Fibroblast of lung (primary cell): ENCODE measurements at regions not wholly inside any gene's neighbourhood (a gene's known extent, or its start where the extent isn't known, plus 50 kb on each side); places are given as distances from the start of the nearest gene placed in this dataset.

Experiments
- EZH2 ChIP-seq: IDR thresholded peaks from 2 replicates; pipeline ENCODE4 v1.5.1; 2012; ENCODE audit warnings: low read length, control low read depth, mild to moderate bottlenecking; ENCODE audit errors: missing control alignments
- TF ChIP-seq, protein P1 (sequence below), 2 donors: IDR thresholded peaks in 1 of 2; conservative IDR thresholded peaks in 1 of 2; 1 replicate in 1 of 2; 2 replicates in 1 of 2; pipeline ENCODE4 v1.5.1; 2011 to 2012; ENCODE audit warnings: low read length in 2 of 2, control low read depth in 1 of 2, inconsistent platforms in 1 of 2, low read depth in 1 of 2, mild to moderate bottlenecking in 1 of 2

DNA sequence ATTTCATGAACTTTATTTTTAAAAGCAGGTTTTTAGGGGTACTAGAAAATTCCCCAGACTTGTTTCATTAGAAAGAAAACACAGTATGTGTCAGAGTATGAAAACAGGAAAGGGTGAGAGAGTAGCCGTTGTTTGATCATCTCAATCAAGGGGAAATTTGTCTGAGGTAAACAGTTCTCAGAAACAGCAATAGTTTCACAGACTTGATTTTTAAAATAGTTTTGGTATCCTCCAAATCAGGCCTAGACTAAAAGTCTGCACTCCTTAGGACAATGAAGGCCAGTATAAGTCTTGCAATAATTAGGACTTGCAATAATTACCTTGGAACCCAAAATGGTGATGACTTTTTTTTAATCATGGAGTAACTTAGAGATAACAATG lies 176.6 kb upstream of the TAB2 start:
- TF ChIP-seq, protein P1, sequence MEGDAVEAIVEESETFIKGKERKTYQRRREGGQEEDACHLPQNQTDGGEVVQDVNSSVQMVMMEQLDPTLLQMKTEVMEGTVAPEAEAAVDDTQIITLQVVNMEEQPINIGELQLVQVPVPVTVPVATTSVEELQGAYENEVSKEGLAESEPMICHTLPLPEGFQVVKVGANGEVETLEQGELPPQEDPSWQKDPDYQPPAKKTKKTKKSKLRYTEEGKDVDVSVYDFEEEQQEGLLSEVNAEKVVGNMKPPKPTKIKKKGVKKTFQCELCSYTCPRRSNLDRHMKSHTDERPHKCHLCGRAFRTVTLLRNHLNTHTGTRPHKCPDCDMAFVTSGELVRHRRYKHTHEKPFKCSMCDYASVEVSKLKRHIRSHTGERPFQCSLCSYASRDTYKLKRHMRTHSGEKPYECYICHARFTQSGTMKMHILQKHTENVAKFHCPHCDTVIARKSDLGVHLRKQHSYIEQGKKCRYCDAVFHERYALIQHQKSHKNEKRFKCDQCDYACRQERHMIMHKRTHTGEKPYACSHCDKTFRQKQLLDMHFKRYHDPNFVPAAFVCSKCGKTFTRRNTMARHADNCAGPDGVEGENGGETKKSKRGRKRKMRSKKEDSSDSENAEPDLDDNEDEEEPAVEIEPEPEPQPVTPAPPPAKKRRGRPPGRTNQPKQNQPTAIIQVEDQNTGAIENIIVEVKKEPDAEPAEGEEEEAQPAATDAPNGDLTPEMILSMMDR (conservative IDR thresholded peaks at IDR 0.05 in 1 of 2, IDR thresholded peaks at IDR 0.05 in 1 of 2; ENCODE audit: low read depth in 1 of 2, low read length in 2 of 2): no peak
- no peak for TF ChIP-seq EZH2
